GM04504 (cell line): ENCODE measurements at regions not wholly inside any gene's neighbourhood (a gene's known extent, or its start where the extent isn't known, plus 50 kb on each side); places are given as distances from the start of the nearest gene placed in this dataset.
"Not testable (repeated sequence)": the region's sequence is repeated elsewhere in the genome, so short reads cannot be mapped to it uniquely, and the experiment has no call there.

Source experiments
- DNase-seq: peaks from one replicate; pipeline ENCODE4 v3.0.0-alpha.2; 2012; ENCODE audit warnings: low read depth

- no peak for DNase-seq
Measured at GRCh38 chr17:52892334-52892733, 733.8 kb upstream of the CA10 start.

GRCh38 chr17:52885882-52886281 is 727.4 kb upstream of the CA10 start:
- DNase-seq, result no peak

GRCh38 chr17:52883907-52884491 is 725.5 kb upstream of the CA10 start:
- DNase-seq, result not testable (repeated sequence)

GRCh38 chr17:52846767-52847166 is 688.3 kb upstream of the CA10 start:
- DNase-seq, result not testable (repeated sequence)

- DNase-seq, result no peak
Measured at GRCh38 chr17:52841971-52842370, 683.5 kb upstream of the CA10 start.

GRCh38 chr17:52837492-52837891 is 679.0 kb upstream of the CA10 start:
- DNase-seq, result no peak

- no peak for DNase-seq
Measured at GRCh38 chr17:52831536-52831935, 673.0 kb upstream of the CA10 start.

- DNase-seq, result no peak
Measured at GRCh38 chr17:52828621-52829020, 670.1 kb upstream of the CA10 start.

GRCh38 chr17:52827526-52827925 is 669.0 kb upstream of the CA10 start:
- DNase-seq, result no peak

GRCh38 chr17:52824542-52824941 is 666.0 kb upstream of the CA10 start:
- no peak for DNase-seq

GRCh38 chr17:52823155-52823554 is 664.6 kb upstream of the CA10 start:
- DNase-seq, result no peak

- DNase-seq, result no peak
Measured at GRCh38 chr17:52790359-52790955, 631.9 kb upstream of the CA10 start.

- DNase-seq, result no peak
Measured at GRCh38 chr17:52789829-52790228, 631.3 kb upstream of the CA10 start.

GRCh38 chr17:52776234-52776633 is 617.7 kb upstream of the CA10 start:
- DNase-seq, result no peak

GRCh38 chr17:52762794-52763167 is 604.3 kb upstream of the CA10 start:
- no peak for DNase-seq

- no peak for DNase-seq
Measured at GRCh38 chr17:52762147-52762793, 603.8 kb upstream of the CA10 start.

- no peak for DNase-seq
Measured at GRCh38 chr17:52759864-52760263, 601.4 kb upstream of the CA10 start.

GRCh38 chr17:52758481-52758880 is 600.0 kb upstream of the CA10 start:
- DNase-seq, result no peak

- DNase-seq, result no peak
Measured at GRCh38 chr17:52756746-52757145, 598.2 kb upstream of the CA10 start.

- no peak for DNase-seq
Measured at GRCh38 chr17:52754838-52755237, 596.3 kb upstream of the CA10 start.

- no peak for DNase-seq
Measured at GRCh38 chr17:52751051-52751450, 592.5 kb upstream of the CA10 start.

GRCh38 chr17:52744179-52744578 is 585.7 kb upstream of the CA10 start:
- DNase-seq, result no peak

- no peak for DNase-seq
Measured at GRCh38 chr17:52740006-52740405, 581.5 kb upstream of the CA10 start.

- DNase-seq, result no peak
Measured at GRCh38 chr17:52738791-52739190, 580.3 kb upstream of the CA10 start.
